HL-60 (cell line): ENCODE measurements at regions not wholly inside any gene's neighbourhood (a gene's known extent, or its start where the extent isn't known, plus 50 kb on each side); places are given as distances from the start of the nearest gene placed in this dataset.

Experiments used
- DNase-seq, 2 experiments: peaks; one replicate each; pipeline ENCODE4 v3.0.0-alpha.2; 2010 to 2020; ENCODE audit warnings: low read depth in 1 of 2, low spot score in 1 of 2
- H3K27ac ChIP-seq: fragments of 250-450 bp; sonication (Bioruptor Pico); replicated peaks from 2 replicates; pipeline ENCODE4 v1.5.1; 2020; ENCODE audit warnings: mild to moderate bottlenecking, moderate library complexity
- H3K27me3 ChIP-seq: fragments of 250-450 bp; sonication (Bioruptor Pico); 2 replicates; pipeline ENCODE4 v1.5.1; 2021; ENCODE audit warnings: mild to moderate bottlenecking, moderate library complexity; ENCODE audit not compliant: insufficient read depth, poor library complexity, severe bottlenecking
- H3K4me3 ChIP-seq: replicated peaks from 2 replicates; pipeline ENCODE4 v1.5.1; 2011; ENCODE audit warnings: mild to moderate bottlenecking, control low read depth, low read length; ENCODE audit not compliant: insufficient read depth
- GABPA ChIP-seq: IDR thresholded peaks from 2 replicates; pipeline ENCODE4 v1.6.1; 2012; ENCODE audit warnings: low read depth
- POLR2AphosphoS5 ChIP-seq: IDR thresholded peaks from 2 replicates; pipeline ENCODE4 v1.6.1; 2012; ENCODE audit warnings: low read depth
- SPI1 ChIP-seq: IDR thresholded peaks from 2 replicates; pipeline ENCODE4 v1.6.1; 2012; ENCODE audit warnings: low read depth, mild to moderate bottlenecking, borderline replicate concordance
- TF ChIP-seq, protein P1 (sequence below): IDR thresholded peaks from 2 replicates; pipeline ENCODE4 v1.6.1; 2012; ENCODE audit warnings: low read depth; ENCODE audit not compliant: insufficient replicate concordance
- TF ChIP-seq, protein P2 (sequence below): IDR thresholded peaks from one replicate; pipeline ENCODE4 v1.5.1; 2011; ENCODE audit warnings: low read length, control low read depth, inconsistent platforms; ENCODE audit not compliant: insufficient read depth

DNA sequence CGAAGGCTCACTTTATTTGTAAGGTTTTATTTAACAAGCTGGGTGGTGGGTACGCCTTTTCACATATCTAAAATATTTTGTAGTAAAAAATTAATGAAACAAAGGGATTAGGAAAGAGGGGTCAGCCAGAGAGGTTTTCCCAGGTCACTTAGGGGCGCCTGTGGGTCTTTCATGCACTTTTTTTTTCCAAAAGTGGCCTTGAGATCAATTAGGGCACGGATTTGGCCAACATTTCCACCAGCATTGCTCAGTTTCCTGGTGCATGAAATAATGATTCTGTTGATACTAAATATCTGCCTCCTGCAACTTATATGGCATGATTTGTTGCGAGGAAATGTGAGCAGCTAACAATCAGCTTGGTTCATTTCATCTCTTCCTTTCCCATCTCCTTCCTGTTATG lies 67.6 kb upstream of the ZCCHC2 start:
- H3K27me3 ChIP-seq = no peaks in the 10 kb centered on the region
- DNase-seq = no peak
- H3K27ac ChIP-seq = no peak overlapping the region
- no peak overlapping the region for H3K4me3 ChIP-seq
- TF ChIP-seq, protein P1, sequence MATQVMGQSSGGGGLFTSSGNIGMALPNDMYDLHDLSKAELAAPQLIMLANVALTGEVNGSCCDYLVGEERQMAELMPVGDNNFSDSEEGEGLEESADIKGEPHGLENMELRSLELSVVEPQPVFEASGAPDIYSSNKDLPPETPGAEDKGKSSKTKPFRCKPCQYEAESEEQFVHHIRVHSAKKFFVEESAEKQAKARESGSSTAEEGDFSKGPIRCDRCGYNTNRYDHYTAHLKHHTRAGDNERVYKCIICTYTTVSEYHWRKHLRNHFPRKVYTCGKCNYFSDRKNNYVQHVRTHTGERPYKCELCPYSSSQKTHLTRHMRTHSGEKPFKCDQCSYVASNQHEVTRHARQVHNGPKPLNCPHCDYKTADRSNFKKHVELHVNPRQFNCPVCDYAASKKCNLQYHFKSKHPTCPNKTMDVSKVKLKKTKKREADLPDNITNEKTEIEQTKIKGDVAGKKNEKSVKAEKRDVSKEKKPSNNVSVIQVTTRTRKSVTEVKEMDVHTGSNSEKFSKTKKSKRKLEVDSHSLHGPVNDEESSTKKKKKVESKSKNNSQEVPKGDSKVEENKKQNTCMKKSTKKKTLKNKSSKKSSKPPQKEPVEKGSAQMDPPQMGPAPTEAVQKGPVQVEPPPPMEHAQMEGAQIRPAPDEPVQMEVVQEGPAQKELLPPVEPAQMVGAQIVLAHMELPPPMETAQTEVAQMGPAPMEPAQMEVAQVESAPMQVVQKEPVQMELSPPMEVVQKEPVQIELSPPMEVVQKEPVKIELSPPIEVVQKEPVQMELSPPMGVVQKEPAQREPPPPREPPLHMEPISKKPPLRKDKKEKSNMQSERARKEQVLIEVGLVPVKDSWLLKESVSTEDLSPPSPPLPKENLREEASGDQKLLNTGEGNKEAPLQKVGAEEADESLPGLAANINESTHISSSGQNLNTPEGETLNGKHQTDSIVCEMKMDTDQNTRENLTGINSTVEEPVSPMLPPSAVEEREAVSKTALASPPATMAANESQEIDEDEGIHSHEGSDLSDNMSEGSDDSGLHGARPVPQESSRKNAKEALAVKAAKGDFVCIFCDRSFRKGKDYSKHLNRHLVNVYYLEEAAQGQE = no peak
- TF ChIP-seq SPI1 (no peak), POLR2AphosphoS5 (no peak), GABPA (no peak)
- TF ChIP-seq, protein P2, sequence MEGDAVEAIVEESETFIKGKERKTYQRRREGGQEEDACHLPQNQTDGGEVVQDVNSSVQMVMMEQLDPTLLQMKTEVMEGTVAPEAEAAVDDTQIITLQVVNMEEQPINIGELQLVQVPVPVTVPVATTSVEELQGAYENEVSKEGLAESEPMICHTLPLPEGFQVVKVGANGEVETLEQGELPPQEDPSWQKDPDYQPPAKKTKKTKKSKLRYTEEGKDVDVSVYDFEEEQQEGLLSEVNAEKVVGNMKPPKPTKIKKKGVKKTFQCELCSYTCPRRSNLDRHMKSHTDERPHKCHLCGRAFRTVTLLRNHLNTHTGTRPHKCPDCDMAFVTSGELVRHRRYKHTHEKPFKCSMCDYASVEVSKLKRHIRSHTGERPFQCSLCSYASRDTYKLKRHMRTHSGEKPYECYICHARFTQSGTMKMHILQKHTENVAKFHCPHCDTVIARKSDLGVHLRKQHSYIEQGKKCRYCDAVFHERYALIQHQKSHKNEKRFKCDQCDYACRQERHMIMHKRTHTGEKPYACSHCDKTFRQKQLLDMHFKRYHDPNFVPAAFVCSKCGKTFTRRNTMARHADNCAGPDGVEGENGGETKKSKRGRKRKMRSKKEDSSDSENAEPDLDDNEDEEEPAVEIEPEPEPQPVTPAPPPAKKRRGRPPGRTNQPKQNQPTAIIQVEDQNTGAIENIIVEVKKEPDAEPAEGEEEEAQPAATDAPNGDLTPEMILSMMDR = no peak

DNA sequence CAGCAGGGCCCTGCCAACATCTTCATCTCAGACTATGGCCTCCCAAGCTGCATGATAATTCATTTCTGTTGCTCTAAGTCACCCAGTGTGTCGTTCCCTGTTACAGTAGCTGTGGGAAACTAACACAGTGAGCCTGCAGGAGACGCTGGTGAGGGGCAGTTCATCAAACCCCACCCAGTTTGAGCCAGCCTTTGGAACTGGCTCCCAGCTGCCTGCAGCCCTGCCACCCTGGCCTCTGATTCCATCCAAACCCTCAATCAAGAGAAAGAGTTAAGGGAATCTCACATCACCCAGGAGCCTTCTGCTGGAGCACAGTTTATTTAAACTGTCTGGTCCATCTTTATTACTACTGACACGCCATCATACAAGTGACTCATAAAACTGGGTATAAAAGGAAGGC lies 64.9 kb upstream of the ZCCHC2 start:
- Histone ChIP-seq H3K27me3 (no peaks in the 10 kb centered on the region), H3K27ac (no peak overlapping the region), H3K4me3 (no peak overlapping the region)
- TF ChIP-seq, protein P1 = no peak
- TF ChIP-seq GABPA (no peak), POLR2AphosphoS5 (no peak)
- DNase-seq = no peak

DNA sequence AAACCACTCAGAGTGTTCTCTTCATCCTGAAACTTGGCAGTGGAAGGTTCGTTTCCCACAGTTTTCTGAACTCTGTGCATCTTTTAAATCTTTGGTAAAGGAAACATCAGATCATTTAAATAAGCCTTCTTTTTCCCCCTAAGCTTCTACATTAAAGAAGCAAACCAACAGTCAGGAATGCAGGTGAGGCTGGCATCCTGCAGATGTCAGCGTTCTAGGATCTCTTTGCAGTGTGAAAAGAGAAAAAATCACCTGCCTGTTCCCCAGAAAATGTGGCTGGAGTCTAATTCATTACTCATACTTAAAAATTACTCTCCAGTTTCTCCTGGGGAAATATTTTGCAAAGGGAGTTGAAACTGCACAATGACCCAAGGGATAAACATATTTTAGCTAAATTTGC lies 64.5 kb upstream of the ZCCHC2 start:
- H3K27me3 ChIP-seq = no peaks in the 10 kb centered on the region
- no peak overlapping the region for H3K27ac ChIP-seq
- DNase-seq = no peak
- no peak overlapping the region for H3K4me3 ChIP-seq
- TF ChIP-seq SPI1 = no peak
- TF ChIP-seq, protein P2 = no peak
- TF ChIP-seq GABPA = no peak
- TF ChIP-seq POLR2AphosphoS5 = no peak
- TF ChIP-seq, protein P1 = no peak
